HG02759 (cell line): ENCODE measurements at regions not wholly inside any gene's neighbourhood (a gene's known extent, or its start where the extent isn't known, plus 50 kb on each side); places are given as distances from the start of the nearest gene placed in this dataset.

Source experiments
- ATAC-seq: cut with Tn5 transposase; IDR thresholded peaks from one replicate; pipeline ENCODE4 v1.9.1; 2021; ENCODE audit warnings: mild to moderate bottlenecking, moderate library complexity; ENCODE audit not compliant: unreplicated experiment

DNA sequence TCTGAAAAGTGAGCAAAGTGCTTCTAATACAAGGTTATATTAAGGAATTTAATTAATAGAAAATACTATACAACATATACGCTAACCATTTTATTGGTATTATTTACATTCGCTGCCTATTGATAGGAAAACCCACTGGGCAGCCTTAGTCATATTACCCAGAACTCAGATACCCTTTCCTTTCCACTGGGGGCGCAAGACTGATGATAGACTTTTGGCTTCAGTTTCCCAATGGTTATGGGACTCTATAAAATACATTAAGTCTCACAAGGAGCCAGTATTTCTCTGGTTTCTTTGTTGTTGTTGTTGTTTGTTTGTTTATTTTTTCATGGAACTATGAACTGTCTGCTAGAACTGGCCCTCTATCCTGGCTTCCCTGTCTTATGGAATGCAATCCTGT, 471.1 kb upstream of the KIRREL3 start:
- no peak for ATAC-seq

GRCh38 chr11:127470306-127470884, 469.8 kb upstream of the KIRREL3 start:
- peak; percentile 47 for ATAC-seq

DNA sequence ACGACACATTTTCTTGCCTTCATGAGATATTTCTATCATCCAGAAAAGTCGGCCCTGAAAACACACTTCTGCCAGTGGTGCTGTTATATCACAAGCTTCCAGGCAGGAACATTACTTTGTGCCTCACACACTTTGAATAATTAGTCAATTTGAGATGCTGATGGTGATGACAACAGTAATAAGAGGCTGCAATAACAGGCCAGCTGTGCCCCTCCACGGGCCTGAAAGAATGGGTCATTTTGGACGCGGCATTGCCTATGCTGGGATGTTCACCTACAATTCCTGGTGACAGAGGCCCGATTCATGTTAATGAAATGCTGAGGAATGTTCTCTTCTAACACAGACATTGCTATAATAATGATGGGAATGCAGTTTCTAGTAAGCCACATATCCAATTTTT, 463.8 kb upstream of the KIRREL3 start:
- ATAC-seq: no peak

DNA sequence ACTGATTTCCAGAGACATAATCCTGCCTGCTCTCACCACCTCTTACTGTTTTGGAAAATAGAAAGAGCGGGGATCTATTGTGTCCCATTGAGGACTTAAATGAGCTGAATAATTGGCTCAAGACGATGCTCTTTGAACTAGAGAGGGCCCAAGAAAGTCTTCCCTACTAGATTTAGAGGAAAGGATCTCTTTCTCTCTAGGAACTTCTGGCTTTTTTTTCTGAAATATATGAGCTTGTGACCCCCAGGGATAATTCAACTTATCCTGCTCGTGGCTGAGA, 461.4 kb upstream of the KIRREL3 start:
- no peak for ATAC-seq

GRCh38 chr11:127461241-127462064, 460.9 kb upstream of the KIRREL3 start:
- no peak for ATAC-seq

DNA sequence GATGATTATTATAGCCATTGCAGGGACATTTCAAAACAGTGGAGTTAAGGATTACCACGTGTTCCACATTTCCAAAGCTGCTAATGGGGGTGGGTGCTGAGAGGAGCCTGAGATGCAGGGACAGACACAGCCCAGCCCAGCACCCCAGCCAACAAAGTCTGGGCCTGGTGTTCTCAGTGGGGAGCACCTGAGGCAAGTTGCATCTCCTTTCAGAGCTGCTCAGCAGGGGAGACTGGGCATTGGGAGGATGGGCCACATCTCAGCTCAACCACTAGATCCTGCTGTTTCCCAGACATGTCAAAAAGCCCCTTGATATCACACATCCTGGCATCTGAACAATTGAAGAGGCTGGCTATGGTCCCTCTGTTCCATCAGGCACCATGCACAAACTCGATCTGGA, 458.0 kb upstream of the KIRREL3 start:
- ATAC-seq: no peak

- ATAC-seq: no peak
These were observed 454.3 kb upstream of the KIRREL3 start for GRCh38 chr11:127454856-127455255.

DNA sequence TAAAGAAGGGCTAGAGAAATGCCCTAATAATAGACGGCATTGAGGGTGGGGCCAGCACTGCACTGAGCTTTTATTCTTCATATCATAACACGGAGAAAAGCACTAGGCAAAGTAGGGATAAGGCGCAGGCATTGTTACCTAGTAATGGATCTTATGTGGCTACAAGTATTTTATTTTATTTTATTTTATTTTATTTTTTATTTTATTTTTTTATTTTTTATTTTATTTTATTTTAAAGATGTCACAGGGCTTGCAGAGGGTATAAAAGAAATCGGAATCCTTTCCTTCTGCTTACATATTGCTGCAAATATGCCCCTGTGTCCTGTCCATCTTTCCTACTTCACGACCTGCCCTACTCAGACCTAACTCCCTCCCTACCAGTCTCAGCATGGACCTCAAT, 452.0 kb upstream of the KIRREL3 start:
- ATAC-seq: no peak

GRCh38 chr11:127451861-127452260, 451.3 kb upstream of the KIRREL3 start:
- no peak for ATAC-seq

- ATAC-seq: no peak
These were observed 447.5 kb upstream of the KIRREL3 start for GRCh38 chr11:127448101-127448500.

- no peak for ATAC-seq
These were observed 444.9 kb upstream of the KIRREL3 start for GRCh38 chr11:127445476-127445875.

GRCh38 chr11:127443297-127443696, 442.7 kb upstream of the KIRREL3 start:
- ATAC-seq: no peak

GRCh38 chr11:127440616-127441015, 440.0 kb upstream of the KIRREL3 start:
- no peak for ATAC-seq

DNA sequence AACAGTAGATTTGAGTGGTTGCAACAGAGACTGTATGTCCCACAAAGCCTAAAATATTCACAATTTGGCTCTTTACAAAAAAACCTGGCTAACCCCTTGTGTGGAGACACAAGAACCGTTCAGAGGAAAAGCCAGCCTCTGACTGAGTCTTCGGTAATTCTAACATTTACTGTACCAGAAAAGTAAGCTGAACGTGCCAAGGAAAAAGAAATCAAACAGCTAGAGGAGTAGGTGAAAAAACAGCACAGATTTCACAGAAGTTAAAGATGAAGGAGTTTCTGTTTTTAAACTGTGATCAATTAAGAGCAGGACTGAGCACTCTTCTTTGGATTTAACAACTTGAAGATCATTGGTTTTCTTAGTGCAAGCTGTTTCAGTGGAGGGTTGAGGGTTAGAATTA, 424.7 kb upstream of the KIRREL3 start:
- no peak for ATAC-seq

DNA sequence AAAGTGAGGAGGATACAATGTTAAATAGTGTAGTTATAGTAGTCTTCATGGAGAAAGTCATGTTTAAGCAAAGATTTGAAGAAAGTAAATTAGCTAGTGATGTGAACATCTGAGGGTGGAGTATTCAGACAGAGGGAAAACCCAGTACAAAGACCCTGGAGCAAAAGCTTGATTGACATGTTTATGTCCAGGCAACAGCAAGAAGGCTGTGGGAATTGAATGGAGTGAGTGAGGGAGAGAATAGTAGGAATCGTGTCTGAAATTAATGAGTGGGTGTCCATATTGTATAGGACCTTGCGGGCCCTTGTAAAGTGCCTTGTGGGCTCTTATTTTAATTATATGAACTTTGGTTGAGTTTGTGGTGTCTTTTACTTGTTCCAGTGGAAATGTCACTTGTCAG, 424.1 kb upstream of the KIRREL3 start:
- ATAC-seq: no peak

GRCh38 chr11:127420139-127420538, 419.6 kb upstream of the KIRREL3 start:
- ATAC-seq: no peak

DNA sequence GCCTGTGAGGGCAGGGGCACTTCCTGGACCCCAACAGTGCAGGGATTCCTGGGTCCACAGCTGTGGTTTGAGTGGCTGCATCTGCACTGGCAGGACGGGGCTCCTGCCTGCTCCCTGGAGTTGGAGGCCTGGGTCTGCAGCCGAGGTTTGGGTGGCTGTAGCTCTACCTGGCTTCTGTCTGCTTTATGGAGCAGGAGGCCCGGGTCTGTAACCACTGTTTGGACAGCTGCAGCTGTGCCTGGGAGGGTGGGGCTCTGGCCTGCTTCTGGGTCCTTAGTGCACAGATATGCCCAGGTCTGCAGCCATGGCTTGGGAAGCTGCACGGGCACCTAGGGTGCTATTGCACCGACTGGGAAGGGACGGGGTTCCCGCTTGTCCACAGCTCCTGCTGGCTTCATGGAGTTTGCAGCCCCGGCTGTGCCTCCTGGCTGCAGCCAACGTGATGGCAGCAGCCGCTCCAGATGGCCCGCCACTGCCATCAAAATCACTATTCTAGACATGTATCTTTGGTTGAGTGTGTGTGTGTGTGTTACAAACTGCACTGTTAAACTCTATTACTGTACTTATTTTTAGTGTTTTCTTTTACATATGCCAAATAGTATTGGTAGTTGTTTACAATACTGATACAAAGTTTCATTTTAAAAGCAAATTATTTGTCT, 412.3 kb upstream of the KIRREL3 start:
- no peak for ATAC-seq

GRCh38 chr11:127412234-127412633, 411.7 kb upstream of the KIRREL3 start:
- no peak for ATAC-seq

GRCh38 chr11:127411283-127411682, 410.7 kb upstream of the KIRREL3 start:
- no peak for ATAC-seq

GRCh38 chr11:127395034-127395433, 394.5 kb upstream of the KIRREL3 start:
- ATAC-seq: no peak

DNA sequence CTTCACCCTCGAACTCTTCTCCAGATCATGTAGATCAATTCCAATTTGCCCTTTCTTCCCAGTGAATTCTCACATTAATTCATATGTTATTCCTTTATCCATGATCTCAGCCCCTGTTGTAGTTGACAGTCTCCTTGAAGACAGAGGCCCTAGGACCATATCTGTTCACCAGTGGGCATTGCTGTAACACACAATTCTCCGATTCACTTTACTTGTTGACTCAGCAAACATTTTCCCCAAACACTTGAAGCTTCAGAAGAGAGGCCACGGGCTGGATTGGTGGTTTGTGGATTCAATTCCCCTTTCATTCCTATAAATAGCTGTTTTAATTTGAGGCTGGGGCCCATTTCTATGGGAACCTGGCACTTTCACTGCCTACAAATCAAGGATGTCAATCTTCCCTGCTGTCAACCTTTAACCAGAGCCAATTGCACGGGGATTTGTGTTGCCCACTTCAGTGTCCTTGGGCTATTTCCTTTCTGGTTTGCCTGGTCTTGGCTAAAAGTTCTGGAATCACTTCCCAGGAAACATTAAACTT, 393.0 kb upstream of the KIRREL3 start:
- no peak for ATAC-seq

GRCh38 chr11:127392575-127392974, 392.0 kb upstream of the KIRREL3 start:
- ATAC-seq: no peak
